NCI-H345 (cell line): ENCODE measurements at regions not wholly inside any gene's neighbourhood (a gene's known extent, or its start where the extent isn't known, plus 50 kb on each side); places are given as distances from the start of the nearest gene placed in this dataset.

Experiments used
- DNase-seq: peaks from one replicate; lab custom pipeline; 2025; lab: John Stamatoyannopoulos, UW

DNA sequence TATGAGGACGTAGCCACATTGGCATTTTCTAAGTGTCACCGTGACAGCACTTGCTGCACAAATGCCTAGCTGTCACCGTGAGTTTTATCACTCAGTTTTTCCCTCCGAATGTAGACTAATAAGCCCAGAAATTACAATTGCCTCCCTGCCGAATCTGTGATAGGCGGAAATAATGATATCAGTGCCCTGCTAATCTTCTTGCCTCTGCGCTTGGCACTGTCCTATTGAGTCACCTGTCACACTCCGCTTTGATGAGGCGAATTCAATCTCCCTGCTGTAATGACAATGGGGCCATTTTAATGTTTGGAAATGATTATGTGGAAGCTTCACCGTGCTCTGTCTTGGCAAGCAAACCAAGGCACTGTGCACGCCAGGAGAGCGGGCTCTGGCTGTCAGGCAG is 112.8 kb downstream of the LINC00237 start:
- DNase-seq = no peak

DNA sequence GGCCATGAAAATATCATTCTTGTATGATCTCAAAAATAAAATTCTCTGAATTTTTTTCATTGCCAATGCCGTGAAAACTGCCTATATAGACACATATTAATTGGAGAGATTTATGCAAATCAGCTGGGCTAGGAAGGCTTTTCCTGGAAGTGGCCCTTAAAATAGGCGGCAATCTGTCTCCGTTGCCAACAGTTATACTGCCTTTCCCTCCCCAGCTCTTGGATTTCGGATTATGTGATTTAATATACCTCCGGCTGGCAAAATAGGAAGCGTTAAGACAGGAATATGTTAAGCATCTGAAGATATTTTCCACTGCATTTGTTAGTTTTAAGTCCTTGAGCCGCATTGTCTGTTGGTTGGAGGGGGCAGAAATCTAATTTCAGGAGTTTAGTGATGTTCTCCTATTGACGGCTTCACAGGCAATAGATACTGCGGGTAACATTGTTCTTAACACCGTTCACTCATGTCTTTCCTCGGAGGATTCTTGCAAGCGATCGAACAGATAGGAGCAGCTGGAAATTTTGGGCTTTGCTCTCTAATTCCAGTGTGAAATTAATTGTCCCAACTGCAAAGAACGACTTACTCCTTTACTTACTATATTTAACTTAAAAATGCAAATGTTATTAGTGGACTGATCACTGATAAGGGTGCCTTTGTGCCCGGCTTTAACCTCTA is 113.3 kb downstream of the LINC00237 start:
- no peak for DNase-seq

DNA sequence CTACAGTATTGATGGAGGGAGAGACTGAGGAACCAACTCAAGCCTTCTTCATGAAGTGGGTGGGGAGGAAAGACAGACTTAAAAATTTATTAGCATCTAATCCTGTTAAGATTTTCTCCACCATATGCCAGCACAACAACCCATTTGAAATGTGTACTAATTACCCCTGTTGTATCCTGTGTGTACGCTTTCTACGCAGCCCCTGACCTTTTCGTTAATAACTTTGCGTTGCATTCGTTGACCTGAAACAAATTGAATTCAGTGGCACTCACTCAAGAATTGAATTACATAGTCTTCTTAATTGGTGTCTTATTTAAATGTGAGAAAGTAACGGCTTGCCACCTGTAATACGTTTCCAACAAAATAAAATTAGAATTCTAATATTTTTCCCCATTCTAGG is 113.9 kb downstream of the LINC00237 start:
- no peak for DNase-seq

DNA sequence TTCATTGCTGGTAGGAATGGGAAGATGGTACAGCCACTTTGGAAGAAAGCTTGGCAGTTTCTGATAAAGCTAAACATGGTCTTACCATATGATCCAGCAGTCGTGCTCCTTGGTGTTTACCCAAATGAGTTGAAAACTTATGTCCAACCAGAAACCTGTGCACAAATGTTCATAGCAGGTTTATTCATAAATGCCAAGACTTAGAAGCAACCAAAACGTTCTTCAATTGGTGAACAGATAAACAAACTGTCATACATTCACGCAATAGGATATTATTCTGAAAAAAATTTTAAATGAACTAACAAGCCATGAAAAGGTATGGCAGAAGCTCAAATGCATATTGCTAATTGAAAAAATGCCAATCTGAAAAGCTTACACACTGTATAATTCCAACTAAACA is 117.1 kb downstream of the LINC00237 start:
- no peak for DNase-seq

DNA sequence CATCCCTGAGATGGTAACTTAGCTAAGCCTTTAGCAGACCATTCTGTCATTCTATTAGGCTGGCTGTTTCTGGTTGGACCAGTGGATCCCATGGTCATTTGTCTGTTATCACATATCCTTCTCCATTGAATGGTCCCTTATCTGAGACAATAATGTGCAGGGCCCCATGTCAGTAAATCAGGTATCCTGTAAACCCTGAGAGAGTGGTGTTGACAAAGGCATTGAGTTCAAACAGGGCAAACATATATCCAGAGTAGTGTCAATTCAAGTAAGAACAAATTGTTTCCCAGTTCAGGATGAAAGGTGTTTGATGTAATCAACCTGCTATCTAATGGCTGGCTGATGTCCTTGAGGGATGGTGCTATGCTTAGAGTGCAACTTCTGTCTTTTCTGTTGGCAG is 126.2 kb downstream of the LINC00237 start:
- no peak for DNase-seq

DNA sequence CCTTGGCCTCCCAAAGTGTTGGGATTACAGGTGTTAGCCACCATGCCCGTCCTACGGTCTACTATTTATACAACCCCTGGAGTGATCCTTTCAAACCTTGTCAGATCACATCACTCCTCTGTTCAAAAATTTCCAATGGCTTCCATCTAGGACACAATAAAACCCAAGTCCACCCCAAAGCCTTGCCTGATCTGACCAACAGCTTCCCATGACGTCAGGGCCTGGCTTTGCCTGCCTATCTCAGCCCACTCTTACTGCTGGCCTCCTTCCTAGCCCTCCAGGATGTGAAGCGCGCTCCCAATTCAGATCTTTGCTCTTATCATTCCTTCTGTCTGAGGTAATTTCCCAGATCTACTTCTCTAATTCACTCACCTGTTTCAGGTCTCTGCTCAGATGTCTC is 128.4 kb downstream of the LINC00237 start:
- no peak for DNase-seq

DNA sequence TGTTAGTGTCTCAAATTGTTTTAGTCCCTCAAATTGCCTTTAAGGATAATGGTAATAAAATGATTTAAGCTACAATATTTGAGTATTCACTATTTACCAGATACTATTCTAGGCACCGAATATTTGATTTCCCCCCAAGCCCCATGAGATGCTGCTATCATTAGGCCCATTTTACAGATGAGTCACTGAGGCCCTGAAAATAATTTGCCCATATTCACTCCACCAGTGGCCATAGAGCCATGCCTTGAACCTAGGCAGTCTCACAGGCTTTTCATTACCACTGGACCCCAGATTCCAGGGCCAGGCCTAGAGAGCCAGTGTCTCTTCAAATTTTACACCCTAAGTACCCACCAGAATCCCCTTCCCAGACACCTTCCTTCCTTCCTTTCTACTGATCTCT is 133.7 kb downstream of the LINC00237 start:
- no peak for DNase-seq

DNA sequence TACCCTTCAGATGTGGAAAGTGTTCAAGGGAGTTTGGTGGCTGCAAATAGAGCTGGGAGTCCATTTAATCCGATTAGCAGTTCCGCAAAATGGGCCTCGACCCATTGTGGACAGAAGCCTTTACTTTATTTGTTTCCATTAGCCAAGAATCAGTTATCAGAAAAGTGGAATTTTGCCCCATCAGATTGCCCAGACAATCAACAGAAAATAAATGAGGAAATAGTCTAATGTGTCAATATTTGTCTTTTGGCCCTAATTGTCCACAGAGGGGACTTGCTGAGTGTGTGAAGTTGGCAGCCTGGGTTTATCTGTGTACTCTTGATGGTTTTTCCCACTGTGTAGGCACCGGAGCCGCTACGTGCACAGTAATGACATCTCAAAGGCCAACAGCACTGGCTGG is 134.3 kb downstream of the LINC00237 start:
- DNase-seq = no peak

DNA sequence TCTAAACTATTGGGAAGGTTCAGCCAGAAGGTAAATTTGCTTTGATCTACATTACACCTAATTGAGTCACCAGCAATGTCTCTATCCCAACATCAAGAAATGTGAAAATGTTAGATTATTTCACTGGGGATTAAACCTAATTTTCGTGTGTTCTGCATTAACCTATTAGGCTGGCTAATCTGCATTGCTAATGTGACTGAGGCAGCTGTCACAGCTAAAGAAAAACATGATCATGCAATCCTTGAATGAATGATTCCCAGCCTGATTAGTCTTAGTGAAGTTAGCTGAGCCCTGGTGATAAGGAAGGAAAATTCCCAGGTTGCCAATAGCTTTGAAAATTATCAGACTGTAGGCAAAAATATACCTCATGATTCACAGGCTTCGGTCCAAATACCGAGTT is 135.3 kb downstream of the LINC00237 start:
- no peak for DNase-seq

DNA sequence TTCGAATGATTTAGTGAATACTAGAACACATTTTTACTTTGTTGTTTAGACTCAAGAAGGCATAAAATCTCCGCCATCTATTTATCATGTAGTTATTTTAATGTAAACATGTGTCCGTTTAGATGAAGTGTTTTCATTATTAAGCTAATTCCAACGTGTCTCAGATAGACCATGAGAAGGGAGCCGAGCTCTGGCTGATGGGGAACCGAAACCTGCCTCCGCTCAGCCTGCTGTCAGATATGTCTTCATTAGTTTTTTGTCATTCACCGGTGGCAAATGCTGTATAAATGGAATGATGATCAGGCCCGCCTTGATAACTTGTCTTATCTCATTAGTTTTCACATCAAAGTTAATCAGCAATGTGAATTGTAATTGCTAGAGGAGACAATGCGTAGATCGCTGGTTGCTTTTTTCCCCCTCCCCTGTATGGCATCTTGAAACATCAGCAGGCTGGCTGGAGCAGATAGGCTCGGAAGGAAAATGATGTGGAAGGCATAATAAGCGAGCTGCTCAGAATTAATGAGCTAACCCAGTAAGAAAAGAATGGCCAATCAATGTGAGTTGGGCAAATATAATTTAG is 136.4 kb downstream of the LINC00237 start:
- DNase-seq = no peak

DNA sequence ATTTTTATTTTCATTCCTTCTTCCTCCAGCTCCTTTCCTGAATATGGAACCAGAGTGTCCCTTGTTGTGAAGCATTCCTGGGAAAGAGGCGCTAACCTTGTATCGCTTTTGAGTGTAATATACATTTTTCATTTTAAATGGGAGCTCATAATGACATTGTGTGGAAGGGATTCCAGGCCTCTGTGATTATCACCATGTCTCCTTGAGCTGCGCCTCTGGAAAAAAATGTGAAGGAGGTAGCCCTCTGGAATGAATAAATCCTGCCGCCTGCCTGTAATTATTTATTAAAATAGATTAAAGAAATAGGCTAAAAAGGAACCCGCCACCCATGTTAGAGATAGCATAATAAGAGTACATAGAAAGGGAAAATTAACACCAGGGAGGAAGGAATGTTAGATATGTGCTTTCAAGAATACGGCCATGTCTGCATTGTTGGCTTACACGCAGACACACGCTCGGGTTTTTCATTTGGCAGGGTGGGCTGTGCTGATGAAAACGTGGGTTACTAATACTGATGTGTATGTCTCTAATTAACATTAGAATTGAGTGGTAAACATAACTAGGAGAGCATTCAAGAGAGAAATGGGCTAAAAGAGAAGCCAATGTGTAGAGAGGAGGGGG is 138.5 kb downstream of the LINC00237 start:
- DNase-seq = no peak

DNA sequence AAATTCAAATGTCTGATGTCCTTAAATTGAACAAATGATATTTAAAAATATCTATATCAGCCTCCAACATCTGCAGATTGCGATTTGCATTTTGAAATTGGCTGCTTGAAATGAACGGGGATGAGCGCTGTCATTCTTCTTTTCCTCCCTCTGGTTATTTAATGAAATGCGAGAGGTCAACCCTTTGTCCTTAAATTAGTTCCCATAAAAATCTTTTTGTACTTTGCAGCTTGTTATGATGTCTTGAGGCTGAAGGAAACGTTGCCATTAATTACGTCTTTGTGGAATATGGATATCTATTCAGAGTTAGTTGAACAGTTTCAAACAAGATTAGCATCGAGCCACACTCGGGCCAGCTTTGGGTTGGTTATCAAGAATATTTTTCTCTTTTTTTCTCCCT is 140.0 kb downstream of the LINC00237 start:
- no peak for DNase-seq

DNA sequence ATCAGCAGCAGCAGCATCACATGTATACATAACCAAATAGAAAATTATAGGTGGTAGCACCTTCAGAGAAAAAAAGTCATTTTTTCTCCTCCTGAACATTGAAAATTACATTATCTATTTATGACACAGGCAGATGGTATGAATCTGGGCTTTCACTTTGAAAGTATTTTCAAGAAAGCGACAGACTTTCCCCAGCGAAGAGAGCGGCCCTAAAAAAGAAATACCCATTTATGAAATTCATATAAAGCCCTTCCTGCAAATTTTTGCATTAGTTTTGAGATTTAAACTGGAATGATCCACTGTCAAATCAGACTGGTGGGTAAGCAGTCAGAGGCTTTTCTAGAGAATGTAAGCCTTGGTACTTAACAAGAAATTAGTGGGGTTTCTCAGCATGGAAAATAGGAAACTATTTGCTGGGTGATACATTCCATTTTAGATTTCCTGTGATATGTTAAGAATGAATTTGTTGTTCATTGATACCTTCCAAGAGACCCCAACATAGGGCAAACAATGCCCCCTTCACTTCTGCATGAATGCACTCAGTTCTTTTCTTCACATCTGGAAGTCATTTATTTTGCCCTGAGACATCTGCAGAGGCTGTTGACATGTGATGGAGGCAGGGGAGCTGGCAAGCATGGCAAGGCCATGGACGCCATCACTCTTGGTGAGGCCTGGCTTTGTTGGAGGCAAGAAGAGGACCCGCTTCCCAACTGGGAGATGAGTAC is 147.0 kb downstream of the LINC00237 start:
- no peak for DNase-seq

DNA sequence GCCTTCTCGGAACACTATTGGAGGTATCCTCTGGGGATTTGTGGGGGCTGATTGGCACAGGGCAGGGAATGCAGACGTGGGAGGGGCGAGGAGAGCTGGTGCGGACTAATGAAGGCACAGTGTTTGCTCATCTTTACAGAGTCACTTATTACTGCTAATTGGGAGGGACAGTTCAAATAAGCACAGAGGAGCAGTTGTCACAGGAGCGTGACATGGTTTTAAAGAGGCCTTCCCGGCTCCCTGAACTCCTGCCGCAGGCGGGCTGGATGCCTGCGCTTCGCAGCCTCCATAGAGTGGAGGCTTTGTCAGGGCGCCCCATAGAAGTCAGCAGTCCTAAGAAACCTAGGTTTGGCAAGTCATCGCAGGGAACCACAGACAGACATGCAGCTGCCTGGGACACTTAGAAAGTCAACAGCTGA is 149.6 kb downstream of the LINC00237 start:
- no peak for DNase-seq

DNA sequence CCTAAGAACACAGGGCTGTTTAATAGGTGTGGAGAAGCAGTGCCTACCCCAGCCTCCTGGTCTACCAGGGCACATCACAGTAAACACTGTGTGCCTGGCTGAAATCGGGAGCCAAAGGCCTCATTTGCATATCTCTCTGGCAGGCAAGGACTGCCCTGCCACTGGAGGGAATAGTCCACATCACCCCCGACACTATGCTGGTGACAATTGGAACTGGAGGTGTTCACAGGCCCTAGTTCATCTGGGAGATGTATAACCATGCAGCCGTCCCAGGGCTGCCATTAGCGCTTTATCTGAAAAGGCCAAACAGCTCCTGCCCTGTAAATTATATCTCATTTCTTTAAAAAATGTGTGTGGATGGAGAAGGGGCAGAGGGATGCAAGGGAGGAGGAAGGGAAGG is 150.3 kb downstream of the LINC00237 start:
- no peak for DNase-seq

DNA sequence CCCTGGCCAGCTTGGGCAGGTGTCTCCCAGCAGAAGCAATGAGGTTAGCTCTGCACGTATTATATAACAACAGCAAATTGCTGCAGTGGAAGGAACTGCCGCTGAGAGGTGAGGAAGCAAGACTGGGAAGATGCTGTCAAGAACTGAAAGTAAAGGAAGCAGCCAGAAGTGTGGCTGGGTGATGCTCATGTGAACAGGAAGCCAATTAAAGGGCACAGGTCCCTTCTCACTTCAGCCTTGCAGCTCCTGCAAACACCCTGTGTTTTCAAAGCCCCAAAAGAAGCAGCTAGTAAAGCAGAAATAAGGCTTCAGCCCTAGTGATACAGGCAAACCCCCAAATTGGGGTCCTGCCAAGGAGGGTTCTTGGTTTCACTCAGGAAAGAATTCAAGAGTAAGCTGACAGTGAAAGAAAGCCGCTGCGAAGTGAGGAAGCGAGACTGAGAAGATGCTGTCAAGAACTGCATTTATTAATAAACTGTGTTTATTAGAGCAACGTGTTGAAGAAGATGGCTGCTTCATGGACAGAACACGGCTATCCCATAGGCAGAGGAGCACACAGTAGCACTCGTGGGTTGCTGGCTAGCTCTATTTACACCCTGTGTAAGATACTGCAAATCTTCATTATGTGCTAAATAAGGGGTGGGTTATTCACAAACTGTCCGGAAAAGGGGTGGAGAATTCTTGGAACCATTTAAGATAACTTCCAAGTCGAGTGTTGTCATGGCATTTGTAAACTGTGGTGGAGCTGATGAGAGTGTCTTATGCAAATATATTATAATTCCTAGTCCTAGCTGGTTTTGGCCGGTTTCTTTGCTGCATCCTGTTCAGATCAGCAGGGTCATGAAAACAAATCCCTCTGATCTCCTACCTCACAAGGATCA is 152.2 kb downstream of the LINC00237 start:
- no peak for DNase-seq

DNA sequence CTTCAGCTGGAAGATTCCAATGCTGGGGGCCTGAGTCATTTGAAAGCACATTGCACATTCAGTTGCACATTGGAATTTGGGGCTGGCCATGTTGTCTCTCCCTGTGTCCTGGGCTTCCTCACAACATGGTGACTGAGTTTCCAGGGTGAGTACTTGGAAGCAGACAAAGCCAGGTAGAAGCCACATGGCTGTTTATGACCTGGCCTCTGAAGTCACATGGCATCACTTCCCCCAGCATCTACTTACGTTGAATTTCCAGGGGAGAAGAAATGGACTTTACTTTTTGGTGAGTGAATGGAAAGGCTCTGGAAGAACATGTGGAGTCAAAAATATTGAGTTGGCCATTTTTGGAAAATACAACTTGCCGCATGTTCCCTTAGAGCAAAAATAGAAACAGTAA is 155.5 kb downstream of the LINC00237 start:
- no peak for DNase-seq

DNA sequence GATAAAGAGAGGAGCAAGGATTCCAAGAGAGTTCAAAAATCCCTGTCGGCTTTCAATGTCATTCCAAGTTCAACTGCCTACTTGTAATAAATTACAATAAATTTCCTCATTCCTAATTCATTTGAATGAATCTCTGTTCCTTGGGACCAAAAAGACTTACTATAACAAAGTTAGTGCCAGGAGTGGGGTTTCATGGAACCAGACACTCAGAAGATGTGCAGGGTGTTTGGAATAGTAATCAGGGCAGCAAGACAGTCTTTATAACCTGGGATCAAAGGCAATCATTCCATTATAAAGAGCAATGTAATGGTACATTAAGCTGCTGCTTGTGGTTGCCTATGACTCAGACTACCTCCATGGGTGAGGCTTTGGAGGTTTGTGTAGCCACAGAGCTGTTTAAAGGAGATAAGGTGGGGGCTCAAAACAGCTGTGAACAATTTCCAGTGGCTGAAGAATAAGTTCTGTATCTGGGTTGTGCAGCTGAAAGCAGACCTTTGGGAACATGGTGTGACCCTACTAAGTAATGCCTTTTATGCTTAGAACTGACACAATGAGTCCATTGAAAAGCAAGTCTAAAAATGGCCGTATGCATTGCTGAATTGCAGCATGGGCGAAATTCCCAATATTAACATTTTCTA is 159.9 kb downstream of the LINC00237 start:
- DNase-seq = no peak

DNA sequence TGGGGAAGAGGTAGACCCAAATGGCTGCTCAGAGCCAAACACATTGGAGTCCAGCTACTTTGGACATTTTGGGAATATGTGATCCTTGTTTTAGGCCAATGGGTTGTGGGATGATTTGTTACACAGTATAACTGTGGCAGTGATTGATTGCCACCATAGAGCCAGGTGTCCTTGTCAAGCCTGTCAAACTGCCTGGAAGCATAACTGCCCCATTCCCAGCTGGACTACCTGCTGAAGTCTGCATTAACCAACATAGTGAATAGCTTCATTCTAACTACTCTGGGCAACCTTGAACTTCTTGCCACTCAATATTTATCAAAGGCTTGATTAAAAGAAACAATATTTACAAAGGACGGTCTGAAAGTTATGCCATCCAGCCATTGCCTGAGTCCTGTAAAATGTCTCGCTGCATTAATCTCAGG is 164.7 kb downstream of the LINC00237 start:
- DNase-seq = no peak

DNA sequence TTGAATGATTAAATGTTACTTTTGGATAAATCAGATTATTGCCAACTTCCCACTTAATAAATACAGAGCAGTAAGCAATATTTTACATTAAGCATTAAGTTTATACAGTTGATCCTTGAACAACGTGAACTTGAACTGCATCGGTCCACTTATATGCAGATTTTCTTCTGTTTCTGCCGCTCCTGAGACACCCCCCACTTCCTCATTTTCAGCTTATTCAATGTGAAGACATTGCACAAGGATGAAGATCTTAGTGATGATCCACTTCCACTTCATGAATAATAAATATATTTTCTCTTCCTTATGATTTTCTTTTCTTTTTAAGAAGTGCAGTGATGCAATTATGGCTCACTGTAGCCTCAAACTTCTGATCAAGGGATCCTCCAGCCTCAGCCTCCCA is 167.2 kb downstream of the LINC00237 start:
- no peak for DNase-seq

DNA sequence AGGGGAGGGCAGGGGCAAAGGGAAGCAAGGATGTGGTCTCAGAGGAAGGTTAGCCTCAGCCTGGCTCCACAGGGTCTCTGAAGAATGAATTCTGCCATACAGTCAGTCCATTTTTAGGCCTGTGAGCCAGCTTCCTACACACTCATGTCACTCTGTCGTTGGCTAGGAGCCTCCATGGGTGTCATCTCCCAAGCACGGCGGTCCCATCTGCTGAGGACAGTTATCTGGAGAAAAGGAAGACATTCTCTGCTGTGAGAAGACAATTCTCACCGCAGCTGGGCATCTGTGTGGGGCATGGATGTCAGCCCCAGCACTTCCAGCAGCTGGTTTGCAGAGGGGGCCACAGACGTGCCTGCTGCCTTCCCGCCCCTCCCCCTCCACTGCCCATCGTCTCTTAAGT is 167.6 kb downstream of the LINC00237 start:
- no peak for DNase-seq

DNA sequence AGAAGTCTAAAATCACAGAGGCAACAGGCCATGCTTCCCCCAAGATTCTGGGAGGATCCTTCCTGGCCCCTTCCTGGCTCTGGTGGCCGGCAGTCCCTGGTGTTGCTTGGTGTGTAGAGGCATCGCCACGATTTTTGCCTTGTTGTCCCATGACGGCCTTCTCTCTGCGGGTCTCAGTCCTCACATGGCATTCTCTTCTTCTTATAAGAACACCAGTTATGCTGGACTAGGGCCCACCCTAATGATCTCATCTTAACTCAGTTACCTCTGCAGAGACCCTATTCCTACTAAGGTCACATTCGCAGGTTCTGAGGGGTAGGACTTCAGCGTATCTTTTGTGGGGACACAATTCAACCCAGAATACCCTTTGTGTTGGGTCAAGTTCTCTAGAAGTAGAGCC is 168.0 kb downstream of the LINC00237 start:
- DNase-seq = no peak
